ENCODE measurements at regions not wholly inside any gene's neighbourhood (a gene's known extent, or its start where the extent isn't known, plus 50 kb on each side); places are given as distances from the start of the nearest gene placed in this dataset.

DNA sequence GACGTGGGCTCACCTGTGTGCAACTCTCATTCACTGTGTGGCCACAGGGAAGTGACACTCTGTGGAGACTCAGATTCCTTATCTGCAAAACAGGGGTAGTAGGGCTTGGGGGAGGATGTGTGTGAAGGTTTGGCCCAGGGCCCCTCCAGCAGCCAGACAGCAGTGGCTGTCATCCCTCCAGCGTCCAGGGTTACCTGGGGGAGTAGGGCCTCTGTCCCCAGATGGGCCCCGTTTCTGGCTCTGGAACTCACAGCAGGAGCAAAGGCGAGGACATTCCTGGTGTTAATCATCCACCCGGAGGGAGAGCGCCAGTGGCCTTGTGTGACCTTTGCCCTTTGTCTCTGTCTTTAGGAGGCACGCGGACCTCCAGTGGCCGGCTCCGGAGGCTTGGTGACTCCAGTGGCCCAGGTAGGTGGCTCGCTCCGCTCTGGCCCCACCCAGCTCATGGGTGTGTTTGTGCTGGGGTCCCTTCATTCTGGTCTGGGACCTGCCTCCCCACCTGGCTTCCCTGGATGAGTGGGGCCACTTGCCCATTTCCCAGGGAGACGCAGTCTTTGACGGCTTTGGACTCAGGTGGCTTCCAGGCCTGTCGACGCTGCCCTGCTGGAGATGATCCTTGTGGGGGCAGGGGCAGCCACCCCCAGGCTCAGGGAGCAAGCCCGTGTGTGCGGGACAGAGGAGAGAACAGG is 166.2 kb downstream of the SEC14L1 start:
- Histone ChIP-seq H3K9me3 (no peaks in the 10 kb centered on the region), H3K4me1 (peaks cover 2 to 17% (median 13%) of the 10 kb centered on the region in 4 donors), H3K27me3 (no peaks in the 10 kb centered on the region), H3K4me3 (no peak overlapping the region), H3K36me3 (no peaks in the 10 kb centered on the region), H3K27ac (replicated peaks in 1 of 4) (no peak overlapping the region)
- whole genome bisulfite sequencing: 90% methylated on average over 9 of the region's 18 CpGs
- no peak for DNase-seq (ENCODE audit: extremely low spot score)
- intact Hi-C loops (cut with DNase I): no loop called here
- TF ChIP-seq POLR2A (IDR thresholded peaks at IDR 0.05; ENCODE audit: low read depth) (no peak), EP300 (IDR thresholded peaks at IDR 0.05) (no peak), CTCF (IDR thresholded peaks at IDR 0.05) (no peak), POLR2AphosphoS5 (IDR thresholded peaks at IDR 0.05) (no peak)

- Histone ChIP-seq H3K4me3 (no peak overlapping the region), H3K9me3 (no peaks in the 10 kb centered on the region), H3K36me3 (no peaks in the 10 kb centered on the region), H3K4me1 (peaks cover 2 to 21% (median 14%) of the 10 kb centered on the region in 4 donors), H3K27ac (replicated peaks in 1 of 4) (no peak overlapping the region), H3K27me3 (no peaks in the 10 kb centered on the region)
- TF ChIP-seq POLR2AphosphoS5 (IDR thresholded peaks at IDR 0.05): no peak
- no peak for TF ChIP-seq POLR2A (IDR thresholded peaks at IDR 0.05; ENCODE audit: low read depth)
- no peak for TF ChIP-seq CTCF (IDR thresholded peaks at IDR 0.05)
- no peak for TF ChIP-seq EP300 (IDR thresholded peaks at IDR 0.05)
- WGBS: 95% methylated on average over 7 of the region's 12 CpGs
- DNase-seq (ENCODE audit: extremely low spot score): no peak
- intact Hi-C loops (cut with DNase I): no loop called here
Measured at GRCh38 chr17:77307479-77308198, 166.9 kb downstream of the SEC14L1 start.

GRCh38 chr17:77308861-77309726 is 168.3 kb downstream of the SEC14L1 start:
- Histone ChIP-seq H3K36me3 (no peaks in the 10 kb centered on the region), H3K9me3 (no peaks in the 10 kb centered on the region), H3K27ac (replicated peaks in 1 of 4) (peak overlapping the region in 1 of 4 donors; percentile 27), H3K4me1 (peaks cover 10 to 36% (median 26%) of the 10 kb centered on the region in 4 donors), H3K4me3 (no peak overlapping the region), H3K27me3 (no peaks in the 10 kb centered on the region)
- TF ChIP-seq POLR2A (IDR thresholded peaks at IDR 0.05; ENCODE audit: low read depth): no peak
- TF ChIP-seq CTCF (IDR thresholded peaks at IDR 0.05): no peak
- no peak for TF ChIP-seq EP300 (IDR thresholded peaks at IDR 0.05)
- no peak for TF ChIP-seq POLR2AphosphoS5 (IDR thresholded peaks at IDR 0.05)
- 38% methylated on average over 15 of the region's 18 CpGs for WGBS
- no peak for DNase-seq (ENCODE audit: extremely low spot score)
- intact Hi-C loops (cut with DNase I): no loop called here

- 89% methylated on average over 11 of the region's 19 CpGs for WGBS
- H3K27me3 ChIP-seq: no peaks in the 10 kb centered on the region
- no peaks in the 10 kb centered on the region for H3K36me3 ChIP-seq
- no peak overlapping the region for H3K27ac ChIP-seq (replicated peaks in 1 of 4)
- H3K9me3 ChIP-seq: no peaks in the 10 kb centered on the region
- TF ChIP-seq CTCF (IDR thresholded peaks at IDR 0.05): no peak
- TF ChIP-seq EP300 (IDR thresholded peaks at IDR 0.05): no peak
- no peak for TF ChIP-seq POLR2AphosphoS5 (IDR thresholded peaks at IDR 0.05)
- no peak for TF ChIP-seq POLR2A (IDR thresholded peaks at IDR 0.05; ENCODE audit: low read depth)
- no peak for DNase-seq (ENCODE audit: extremely low spot score)
- intact Hi-C loops (cut with DNase I): no loop called here
- H3K4me3 ChIP-seq: no peak overlapping the region
- H3K4me1 ChIP-seq: peaks cover 10 to 47% (median 26%) of the 10 kb centered on the region in 4 donors
Measured at GRCh38 chr17:77310336-77310735, 169.6 kb downstream of the SEC14L1 start.
